Loucy (cell line): ENCODE measurements at regions not wholly inside any gene's neighbourhood (a gene's known extent, or its start where the extent isn't known, plus 50 kb on each side); places are given as distances from the start of the nearest gene placed in this dataset.

Source experiments
- EZH2phosphoT487 ChIP-seq: fragments of 200-600 bp; IDR thresholded peaks from 2 replicates; pipeline ENCODE4 v1.6.1; 2018; ENCODE audit warnings: antibody characterized with exemption, mild to moderate bottlenecking, moderate library complexity, borderline replicate concordance
- TF ChIP-seq, protein P1 (sequence below): fragments of 200-600 bp; sonication (generic); conservative IDR thresholded peaks from 2 replicates; pipeline ENCODE4 v1.5.1; 2014; ENCODE audit warnings: mild to moderate bottlenecking, antibody characterized with exemption, low read length

GRCh38 chr10:105855791-105856190 lies 1214.7 kb downstream of the SORCS3 start:
- TF ChIP-seq, protein P1, sequence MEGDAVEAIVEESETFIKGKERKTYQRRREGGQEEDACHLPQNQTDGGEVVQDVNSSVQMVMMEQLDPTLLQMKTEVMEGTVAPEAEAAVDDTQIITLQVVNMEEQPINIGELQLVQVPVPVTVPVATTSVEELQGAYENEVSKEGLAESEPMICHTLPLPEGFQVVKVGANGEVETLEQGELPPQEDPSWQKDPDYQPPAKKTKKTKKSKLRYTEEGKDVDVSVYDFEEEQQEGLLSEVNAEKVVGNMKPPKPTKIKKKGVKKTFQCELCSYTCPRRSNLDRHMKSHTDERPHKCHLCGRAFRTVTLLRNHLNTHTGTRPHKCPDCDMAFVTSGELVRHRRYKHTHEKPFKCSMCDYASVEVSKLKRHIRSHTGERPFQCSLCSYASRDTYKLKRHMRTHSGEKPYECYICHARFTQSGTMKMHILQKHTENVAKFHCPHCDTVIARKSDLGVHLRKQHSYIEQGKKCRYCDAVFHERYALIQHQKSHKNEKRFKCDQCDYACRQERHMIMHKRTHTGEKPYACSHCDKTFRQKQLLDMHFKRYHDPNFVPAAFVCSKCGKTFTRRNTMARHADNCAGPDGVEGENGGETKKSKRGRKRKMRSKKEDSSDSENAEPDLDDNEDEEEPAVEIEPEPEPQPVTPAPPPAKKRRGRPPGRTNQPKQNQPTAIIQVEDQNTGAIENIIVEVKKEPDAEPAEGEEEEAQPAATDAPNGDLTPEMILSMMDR = no peak
- no peak for TF ChIP-seq EZH2phosphoT487
